Prostate gland (tissue), 2 donors: ENCODE measurements at regions not wholly inside any gene's neighbourhood (a gene's known extent, or its start where the extent isn't known, plus 50 kb on each side); places are given as distances from the start of the nearest gene placed in this dataset.

Experiments
- POLR2A ChIP-seq: fragments of 450-650 bp; IDR thresholded peaks from one replicate; pipeline ENCODE4 v1.6.1; 2016; ENCODE audit warnings: antibody characterized with exemption, mild to moderate bottlenecking
- POLR2AphosphoS5 ChIP-seq: sonication (generic); formaldehyde crosslinking; IDR thresholded peaks from one replicate; pipeline ENCODE4 v1.6.1; 2017; ENCODE audit warnings: antibody characterized with exemption
- TF ChIP-seq, protein P1 (sequence below), 4 experiments: fragments of 200-600 bp in 2 of 4; fragments of 450-650 bp in 2 of 4; sonication (generic) in 2 of 4; IDR thresholded peaks; 1 replicate in 3 of 4; 2 replicates in 1 of 4; pipeline ENCODE4 v1.5.1; 2016 to 2019; ENCODE audit warnings: antibody characterized with exemption in 4 of 4, mild to moderate bottlenecking in 2 of 4, moderate library complexity in 2 of 4

DNA sequence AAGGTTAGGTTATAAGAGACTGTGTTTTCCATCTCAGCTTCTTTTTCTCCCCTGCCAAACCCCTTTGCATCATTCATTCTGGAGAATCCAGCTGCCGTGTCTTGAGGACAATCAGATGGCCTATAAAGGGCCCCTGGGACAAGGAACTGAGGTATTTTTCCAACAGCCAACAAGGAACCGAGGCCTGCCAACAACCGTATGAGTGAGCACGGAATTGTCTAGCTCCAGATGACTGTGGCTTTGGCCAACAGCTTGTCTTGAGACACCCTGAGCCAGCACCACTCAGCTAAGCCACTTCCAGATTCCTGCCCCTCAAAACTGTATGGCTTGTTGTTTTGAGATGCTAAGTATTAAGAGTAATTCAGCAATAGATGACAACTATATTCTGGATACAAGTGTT, 433.7 kb upstream of the HSF2 start:
- TF ChIP-seq POLR2A (no peak), POLR2AphosphoS5 (no peak)
- TF ChIP-seq, protein P1, sequence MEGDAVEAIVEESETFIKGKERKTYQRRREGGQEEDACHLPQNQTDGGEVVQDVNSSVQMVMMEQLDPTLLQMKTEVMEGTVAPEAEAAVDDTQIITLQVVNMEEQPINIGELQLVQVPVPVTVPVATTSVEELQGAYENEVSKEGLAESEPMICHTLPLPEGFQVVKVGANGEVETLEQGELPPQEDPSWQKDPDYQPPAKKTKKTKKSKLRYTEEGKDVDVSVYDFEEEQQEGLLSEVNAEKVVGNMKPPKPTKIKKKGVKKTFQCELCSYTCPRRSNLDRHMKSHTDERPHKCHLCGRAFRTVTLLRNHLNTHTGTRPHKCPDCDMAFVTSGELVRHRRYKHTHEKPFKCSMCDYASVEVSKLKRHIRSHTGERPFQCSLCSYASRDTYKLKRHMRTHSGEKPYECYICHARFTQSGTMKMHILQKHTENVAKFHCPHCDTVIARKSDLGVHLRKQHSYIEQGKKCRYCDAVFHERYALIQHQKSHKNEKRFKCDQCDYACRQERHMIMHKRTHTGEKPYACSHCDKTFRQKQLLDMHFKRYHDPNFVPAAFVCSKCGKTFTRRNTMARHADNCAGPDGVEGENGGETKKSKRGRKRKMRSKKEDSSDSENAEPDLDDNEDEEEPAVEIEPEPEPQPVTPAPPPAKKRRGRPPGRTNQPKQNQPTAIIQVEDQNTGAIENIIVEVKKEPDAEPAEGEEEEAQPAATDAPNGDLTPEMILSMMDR (IDR thresholded peaks at IDR 0.05) = no peak
